Common myeloid progenitor, CD34-positive (primary cell): ENCODE measurements at regions not wholly inside any gene's neighbourhood (a gene's known extent, or its start where the extent isn't known, plus 50 kb on each side); places are given as distances from the start of the nearest gene placed in this dataset.

ENCODE experiments used
- CTCF ChIA-PET: fragments of 350-600 bp; sonication (Branson Sonifier 250); formaldehyde crosslinking; loops from one replicate; lab custom pipeline; 2021; ENCODE audit warnings: antibody characterized with exemption; lab: Charles Lee
- POLR2A ChIA-PET: fragments of 350-600 bp; sonication (Branson Sonifier 250); formaldehyde crosslinking; loops from one replicate; lab custom pipeline; 2021; ENCODE audit warnings: antibody characterized with exemption; lab: Charles Lee
- DNase-seq, 3 donors: peaks; one replicate each; pipeline versions ENCODE4 v3.0.0 to v3.0.0-alpha.2; 2013
- H3K27ac ChIP-seq, 2 experiments: 1 replicate in 1 of 2; 2 replicates in 1 of 2; pipeline ENCODE4 v1.7.0; 2013; ENCODE audit warnings: inconsistent platforms in 2 of 2, low read length in 2 of 2, mild to moderate bottlenecking in 2 of 2, low read depth in 1 of 2, moderate library complexity in 1 of 2; ENCODE audit not compliant: severe bottlenecking in 2 of 2, insufficient read depth in 1 of 2, poor library complexity in 1 of 2
- H3K27me3 ChIP-seq, 5 experiments: replicated peaks in 2 of 5; 1 replicate in 3 of 5; 2 replicates in 2 of 5; pipeline versions ENCODE4 v1.6.1 to v1.7.0; 2013; ENCODE audit warnings: low read length in 4 of 5, mild to moderate bottlenecking in 2 of 5, moderate library complexity in 2 of 5, inconsistent platforms in 1 of 5; ENCODE audit not compliant: insufficient read depth in 5 of 5, control insufficient read depth in 4 of 5
- H3K36me3 ChIP-seq, 4 experiments: 1 replicate in 2 of 4; 2 replicates in 2 of 4; pipeline versions ENCODE4 v1.6.1 to v1.7.0; 2013; ENCODE audit warnings: low read length in 3 of 4, control low read depth in 1 of 4, mild to moderate bottlenecking in 1 of 4; ENCODE audit not compliant: control insufficient read depth in 4 of 4, insufficient read depth in 4 of 4
- H3K4me1 ChIP-seq, 4 experiments: 1 replicate in 3 of 4; 2 replicates in 1 of 4; pipeline versions ENCODE4 v1.6.1 to v1.7.1; 2013; ENCODE audit warnings: low read length in 3 of 4, mild to moderate bottlenecking in 3 of 4, control low read depth in 1 of 4, inconsistent platforms in 1 of 4, moderate library complexity in 1 of 4; ENCODE audit not compliant: control insufficient read depth in 4 of 4, insufficient read depth in 4 of 4; ENCODE audit errors: control extremely low read depth in 1 of 4
- H3K4me3 ChIP-seq, 7 experiments: 1 replicate in 4 of 7; 2 replicates in 3 of 7; pipeline versions ENCODE4 v1.5.1 to v1.7.0; 2013; ENCODE audit warnings: mild to moderate bottlenecking in 7 of 7, low read length in 6 of 7, moderate library complexity in 6 of 7, inconsistent platforms in 2 of 7, low read depth in 2 of 7, control low read depth in 1 of 7; ENCODE audit not compliant: insufficient read depth in 4 of 7, control insufficient read depth in 1 of 7; ENCODE audit errors: extremely low read depth in 1 of 7
- H3K9me3 ChIP-seq, 5 experiments: 1 replicate in 4 of 5; 2 replicates in 1 of 5; pipeline versions ENCODE4 v1.6.1 to v1.7.1; 2013; ENCODE audit warnings: low read length in 4 of 5, mild to moderate bottlenecking in 2 of 5, inconsistent platforms in 1 of 5, low read depth in 1 of 5, moderate library complexity in 1 of 5; ENCODE audit not compliant: control insufficient read depth in 4 of 5, insufficient read depth in 2 of 5; ENCODE audit errors: control extremely low read depth in 1 of 5
- WGBS: methylation state at CpG from one replicate; pipeline ENCODE4 v1.1.5; 2013; ENCODE audit not compliant: insufficient coverage; 5-methylcytosine and 5-hydroxymethylcytosine counted together

- 100% methylated on average over 2 of the region's 2 CpGs for WGBS
- H3K27me3 ChIP-seq: no peaks in the 10 kb centered on the region
- peaks cover 0 to 2% (median 0%) of the 10 kb centered on the region in 5 experiments for H3K9me3 ChIP-seq
- ChIA-PET POLR2A (no interaction called here), CTCF (no interaction called here)
- H3K4me1 ChIP-seq: no peaks in the 10 kb centered on the region
- H3K4me3 ChIP-seq: no peak overlapping the region
- DNase-seq: no peak
- H3K27ac ChIP-seq: no peak overlapping the region
- H3K36me3 ChIP-seq: no peaks in the 10 kb centered on the region
These were observed 411.3 kb upstream of the TPM1 start for GRCh38 chr15:62631076-62631724.

- ChIA-PET POLR2A (no interaction called here), CTCF (interaction anchor here (0.6 to 1.5 kb wide), 2 partner anchors 10 to 33 kb away, joined by 3 read pairs; no protein-coding TSS in a partner anchor)
- WGBS: 94% methylated on average over 2 of the region's 9 CpGs
These were observed 405.5 kb upstream of the TPM1 start for GRCh38 chr15:62636823-62637573.

GRCh38 chr15:62637574-62637897 is 405.0 kb upstream of the TPM1 start:
- Histone ChIP-seq H3K27ac (no peak overlapping the region), H3K36me3 (no peaks in the 10 kb centered on the region), H3K4me1 (peaks cover 0 to 10% (median 2%) of the 10 kb centered on the region in 4 experiments), H3K9me3 (peaks cover 0 to 2% (median 0%) of the 10 kb centered on the region in 5 experiments), H3K27me3 (no peaks in the 10 kb centered on the region), H3K4me3 (no peak overlapping the region)
- DNase-seq: no peak
- ChIA-PET POLR2A (no interaction called here), CTCF (interaction anchor here (1.5 kb wide), 1 partner anchor 10 kb away, joined by 3 read pairs; no protein-coding TSS in a partner anchor)
- 76% methylated on average over 5 of the region's 5 CpGs for WGBS

More at GRCh38 chr15:62636823-62637573, 405.5 kb upstream of the TPM1 start:
- Histone ChIP-seq H3K9me3 (peaks cover 0 to 2% (median 0%) of the 10 kb centered on the region in 5 experiments), H3K36me3 (no peaks in the 10 kb centered on the region), H3K4me3 (no peak overlapping the region), H3K4me1 (peaks cover 0 to 6% (median 2%) of the 10 kb centered on the region in 4 experiments), H3K27ac (no peak overlapping the region), H3K27me3 (no peaks in the 10 kb centered on the region)
- DNase-seq: no peak

GRCh38 chr15:62637950-62638619 is 404.5 kb upstream of the TPM1 start:
- no peak overlapping the region for H3K27ac ChIP-seq
- H3K36me3 ChIP-seq: no peaks in the 10 kb centered on the region
- ChIA-PET CTCF (interaction anchor here (1.5 kb wide), 1 partner anchor 9 kb away, joined by 3 read pairs; no protein-coding TSS in a partner anchor), POLR2A (no interaction called here)
- no peaks in the 10 kb centered on the region for H3K27me3 ChIP-seq
- DNase-seq: no peak
- H3K4me1 ChIP-seq: peaks cover 0 to 10% (median 2%) of the 10 kb centered on the region in 4 experiments
- no peak overlapping the region for H3K4me3 ChIP-seq
- 96% methylated on average over 7 of the region's 8 CpGs for WGBS
- H3K9me3 ChIP-seq: peaks cover 0 to 2% (median 0%) of the 10 kb centered on the region in 5 experiments

- no peak for DNase-seq
- no peak overlapping the region for H3K4me3 ChIP-seq
- POLR2A ChIA-PET: no interaction called here
- WGBS: 100% methylated on average over 4 of the region's 4 CpGs
- CTCF ChIA-PET: no interaction called here
- H3K4me1 ChIP-seq: peaks cover 0 to 10% (median 2%) of the 10 kb centered on the region in 4 experiments
- no peaks in the 10 kb centered on the region for H3K36me3 ChIP-seq
- H3K27me3 ChIP-seq: no peaks in the 10 kb centered on the region
- H3K27ac ChIP-seq: no peak overlapping the region
- no peaks in the 10 kb centered on the region for H3K9me3 ChIP-seq
These were observed 403.1 kb upstream of the TPM1 start for GRCh38 chr15:62639432-62639831.

GRCh38 chr15:62639906-62640605 is 402.5 kb upstream of the TPM1 start:
- no peaks in the 10 kb centered on the region for H3K9me3 ChIP-seq
- no peak overlapping the region for H3K27ac ChIP-seq
- H3K36me3 ChIP-seq: no peaks in the 10 kb centered on the region
- DNase-seq: no peak
- CTCF ChIA-PET: no interaction called here
- no peak overlapping the region for H3K4me3 ChIP-seq
- POLR2A ChIA-PET: no interaction called here
- peaks cover 0 to 10% (median 2%) of the 10 kb centered on the region in 4 experiments for H3K4me1 ChIP-seq
- 96% methylated on average over 6 of the region's 6 CpGs for WGBS
- no peaks in the 10 kb centered on the region for H3K27me3 ChIP-seq
